Esophagus muscularis mucosa (tissue), 3 donors: ENCODE measurements at regions not wholly inside any gene's neighbourhood (a gene's known extent, or its start where the extent isn't known, plus 50 kb on each side); places are given as distances from the start of the nearest gene placed in this dataset.

Experiments
- POLR2A ChIP-seq: fragments of 450-650 bp; IDR thresholded peaks from one replicate; pipeline ENCODE4 v1.6.1; 2017; ENCODE audit warnings: antibody characterized with exemption, moderate library complexity, mild to moderate bottlenecking, low read depth
- POLR2AphosphoS5 ChIP-seq, 2 donors: sonication (generic); formaldehyde crosslinking; IDR thresholded peaks; one replicate each; pipeline ENCODE4 v1.6.1; 2017; ENCODE audit warnings: antibody characterized with exemption in 2 of 2
- TF ChIP-seq, protein P1 (sequence below), 3 experiments: fragments of 200-600 bp in 2 of 3; fragments of 450-650 bp in 1 of 3; sonication (generic) in 2 of 3; IDR thresholded peaks; one replicate each; pipeline ENCODE4 v1.5.1; 2017 to 2019; ENCODE audit warnings: antibody characterized with exemption in 3 of 3, mild to moderate bottlenecking in 2 of 3, moderate library complexity in 1 of 3

DNA sequence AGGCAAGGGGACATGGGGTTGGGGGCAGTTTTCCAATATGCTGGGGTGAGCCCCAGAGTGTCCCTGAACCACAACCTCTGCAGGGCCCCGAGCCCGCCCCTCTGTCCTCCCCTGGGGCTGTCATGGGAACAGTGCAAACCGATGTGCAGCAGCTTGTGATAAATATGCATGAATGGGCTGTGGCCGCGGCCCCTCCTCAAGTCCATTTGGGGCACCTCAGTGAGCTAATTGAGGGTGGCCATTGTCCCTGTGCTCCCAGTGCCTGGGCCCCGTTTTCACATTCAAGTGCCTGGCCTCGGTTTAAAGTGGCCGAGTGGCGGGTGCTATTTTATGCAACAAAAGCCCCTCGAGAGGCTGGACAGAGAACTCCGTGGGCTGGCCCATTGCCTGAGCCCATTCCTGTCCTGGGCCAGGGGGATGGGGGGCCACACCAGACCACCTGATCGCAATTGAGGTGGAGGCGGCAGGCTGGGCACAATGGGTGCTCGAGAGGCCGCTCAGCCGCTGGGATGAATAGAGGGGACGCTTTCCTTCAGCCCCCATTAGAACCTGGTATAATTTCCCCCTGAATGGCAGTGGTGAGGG lies 193.7 kb downstream of the FOXD2 start:
- TF ChIP-seq, protein P1, sequence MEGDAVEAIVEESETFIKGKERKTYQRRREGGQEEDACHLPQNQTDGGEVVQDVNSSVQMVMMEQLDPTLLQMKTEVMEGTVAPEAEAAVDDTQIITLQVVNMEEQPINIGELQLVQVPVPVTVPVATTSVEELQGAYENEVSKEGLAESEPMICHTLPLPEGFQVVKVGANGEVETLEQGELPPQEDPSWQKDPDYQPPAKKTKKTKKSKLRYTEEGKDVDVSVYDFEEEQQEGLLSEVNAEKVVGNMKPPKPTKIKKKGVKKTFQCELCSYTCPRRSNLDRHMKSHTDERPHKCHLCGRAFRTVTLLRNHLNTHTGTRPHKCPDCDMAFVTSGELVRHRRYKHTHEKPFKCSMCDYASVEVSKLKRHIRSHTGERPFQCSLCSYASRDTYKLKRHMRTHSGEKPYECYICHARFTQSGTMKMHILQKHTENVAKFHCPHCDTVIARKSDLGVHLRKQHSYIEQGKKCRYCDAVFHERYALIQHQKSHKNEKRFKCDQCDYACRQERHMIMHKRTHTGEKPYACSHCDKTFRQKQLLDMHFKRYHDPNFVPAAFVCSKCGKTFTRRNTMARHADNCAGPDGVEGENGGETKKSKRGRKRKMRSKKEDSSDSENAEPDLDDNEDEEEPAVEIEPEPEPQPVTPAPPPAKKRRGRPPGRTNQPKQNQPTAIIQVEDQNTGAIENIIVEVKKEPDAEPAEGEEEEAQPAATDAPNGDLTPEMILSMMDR (IDR thresholded peaks at IDR 0.05): no peak
- no peak for TF ChIP-seq POLR2AphosphoS5 (IDR thresholded peaks at IDR 0.05)
- no peak for TF ChIP-seq POLR2A
